ENCODE measurements at regions not wholly inside any gene's neighbourhood (a gene's known extent, or its start where the extent isn't known, plus 50 kb on each side); places are given as distances from the start of the nearest gene placed in this dataset.
"Not testable (repeated sequence)": the region's sequence is repeated elsewhere in the genome, so short reads cannot be mapped to it uniquely, and the experiment has no call there.

GRCh38 chr10:36019749-36020148, 377.7 kb upstream of the FZD8 start:
- Mint-ChIP-seq H3K27me3 (no peaks in the 10 kb centered on the region), H3K36me3 (ENCODE audit: low read depth) (no peaks in the 10 kb centered on the region), H3K4me3 (no peak overlapping the region), H3K9me3 (ENCODE audit: low read depth) (peaks cover 3% of the 10 kb centered on the region), H3K27ac (no peak overlapping the region), H3K4me1 (no peaks in the 10 kb centered on the region)
- ChIA-PET POLR2A (no interaction called here), CTCF (no interaction called here)
- ATAC-seq (no peak), DNase-seq (no peak)
- intact Hi-C loops (cut with DNase I, micrococcal nuclease), result no loop called here

GRCh38 chr10:36018996-36019395, 376.9 kb upstream of the FZD8 start:
- ATAC-seq (no peak), DNase-seq (no peak)
- no peaks in the 10 kb centered on the region for H3K4me1 Mint-ChIP-seq
- no peaks in the 10 kb centered on the region for H3K36me3 Mint-ChIP-seq (ENCODE audit: low read depth)
- peaks cover 4% of the 10 kb centered on the region for H3K9me3 Mint-ChIP-seq (ENCODE audit: low read depth)
- H3K4me3 Mint-ChIP-seq, result no peak overlapping the region
- intact Hi-C loops (cut with DNase I, micrococcal nuclease), result no loop called here
- H3K27ac Mint-ChIP-seq, result no peak overlapping the region
- no peaks in the 10 kb centered on the region for H3K27me3 Mint-ChIP-seq
- ChIA-PET POLR2A (interaction anchor here (0.6 kb wide), 1 partner anchor 668 kb away, joined by 3 read pairs; no protein-coding TSS in a partner anchor), CTCF (no interaction called here)

- DNase-seq, result no peak
- no peak overlapping the region for H3K27ac Mint-ChIP-seq
- no peaks in the 10 kb centered on the region for H3K27me3 Mint-ChIP-seq
- H3K4me3 Mint-ChIP-seq, result no peak overlapping the region
- intact Hi-C loops (cut with DNase I, micrococcal nuclease), result no loop called here
- ATAC-seq, result no peak
- no peaks in the 10 kb centered on the region for H3K4me1 Mint-ChIP-seq
- peaks cover 4% of the 10 kb centered on the region for H3K9me3 Mint-ChIP-seq (ENCODE audit: low read depth)
- ChIA-PET CTCF (no interaction called here), POLR2A (no interaction called here)
- H3K36me3 Mint-ChIP-seq (ENCODE audit: low read depth), result no peaks in the 10 kb centered on the region
Measured at GRCh38 chr10:36017137-36017536, 375.0 kb upstream of the FZD8 start.

- no peaks in the 10 kb centered on the region for H3K36me3 Mint-ChIP-seq (ENCODE audit: low read depth)
- POLR2A ChIA-PET, result no interaction called here
- CTCF ChIA-PET, result no interaction called here
- intact Hi-C loops (cut with DNase I, micrococcal nuclease), result no loop called here
- DNase-seq (no peak), ATAC-seq (no peak)
- H3K27me3 Mint-ChIP-seq, result no peaks in the 10 kb centered on the region
- no peaks in the 10 kb centered on the region for H3K4me1 Mint-ChIP-seq
- H3K9me3 Mint-ChIP-seq (ENCODE audit: low read depth), result peaks cover 2% of the 10 kb centered on the region
- no peak overlapping the region for H3K27ac Mint-ChIP-seq
- no peak overlapping the region for H3K4me3 Mint-ChIP-seq
Measured at GRCh38 chr10:36007369-36007768, 365.3 kb upstream of the FZD8 start.

- Mint-ChIP-seq H3K27ac (no peak overlapping the region), H3K27me3 (no peaks in the 10 kb centered on the region), H3K36me3 (ENCODE audit: low read depth) (no peaks in the 10 kb centered on the region), H3K9me3 (ENCODE audit: low read depth) (peaks cover 4% of the 10 kb centered on the region), H3K4me3 (no peak overlapping the region), H3K4me1 (no peaks in the 10 kb centered on the region)
- no peak for ATAC-seq
- DNase-seq, result no peak
- POLR2A ChIA-PET, result no interaction called here
- CTCF ChIA-PET, result no interaction called here
- intact Hi-C loops (cut with DNase I, micrococcal nuclease), result no loop called here
Measured at GRCh38 chr10:36003688-36004087, 361.6 kb upstream of the FZD8 start.

GRCh38 chr10:36003031-36003600, 361.0 kb upstream of the FZD8 start:
- POLR2A ChIA-PET, result interaction anchor here (0.6 kb wide), 1 partner anchor 28 kb away, joined by 3 read pairs; no protein-coding TSS in a partner anchor
- H3K9me3 Mint-ChIP-seq (ENCODE audit: low read depth), result peaks cover 4% of the 10 kb centered on the region
- H3K27ac Mint-ChIP-seq, result no peak overlapping the region
- DNase-seq, result no peak
- no peaks in the 10 kb centered on the region for H3K36me3 Mint-ChIP-seq (ENCODE audit: low read depth)
- CTCF ChIA-PET, result no interaction called here
- ATAC-seq, result no peak
- H3K4me3 Mint-ChIP-seq, result no peak overlapping the region
- H3K4me1 Mint-ChIP-seq, result no peaks in the 10 kb centered on the region
- no peaks in the 10 kb centered on the region for H3K27me3 Mint-ChIP-seq
- intact Hi-C loops (cut with DNase I, micrococcal nuclease), result no loop called here

GRCh38 chr10:36002445-36002844, 360.3 kb upstream of the FZD8 start:
- ATAC-seq, result no peak
- Mint-ChIP-seq H3K4me3 (no peak overlapping the region), H3K27me3 (no peaks in the 10 kb centered on the region), H3K4me1 (no peaks in the 10 kb centered on the region), H3K9me3 (ENCODE audit: low read depth) (peaks cover 4% of the 10 kb centered on the region), H3K36me3 (ENCODE audit: low read depth) (no peaks in the 10 kb centered on the region), H3K27ac (no peak overlapping the region)
- DNase-seq, result no peak
- CTCF ChIA-PET, result no interaction called here
- POLR2A ChIA-PET, result interaction anchor here (0.6 kb wide), 1 partner anchor 27 kb away, joined by 3 read pairs; no protein-coding TSS in a partner anchor
- intact Hi-C loops (cut with DNase I, micrococcal nuclease), result no loop called here

- intact Hi-C loops (cut with DNase I, micrococcal nuclease); H3K36me3 Mint-ChIP-seq (ENCODE audit: low read depth); CTCF ChIA-PET; H3K4me1 Mint-ChIP-seq; H3K4me3 Mint-ChIP-seq; POLR2A ChIA-PET; H3K27ac Mint-ChIP-seq; H3K27me3 Mint-ChIP-seq; ATAC-seq; H3K9me3 Mint-ChIP-seq (ENCODE audit: low read depth); DNase-seq: not testable (repeated sequence)
Measured at GRCh38 chr10:36000754-36001153, 358.7 kb upstream of the FZD8 start.

GRCh38 chr10:35998026-35998425, 355.9 kb upstream of the FZD8 start:
- no peak overlapping the region for H3K4me3 Mint-ChIP-seq
- H3K27ac Mint-ChIP-seq, result no peak overlapping the region
- H3K36me3 Mint-ChIP-seq (ENCODE audit: low read depth), result no peaks in the 10 kb centered on the region
- POLR2A ChIA-PET, result no interaction called here
- DNase-seq (no peak), ATAC-seq (no peak)
- peaks cover 2% of the 10 kb centered on the region for H3K9me3 Mint-ChIP-seq (ENCODE audit: low read depth)
- intact Hi-C loops (cut with DNase I, micrococcal nuclease), result no loop called here
- no peaks in the 10 kb centered on the region for H3K27me3 Mint-ChIP-seq
- H3K4me1 Mint-ChIP-seq, result no peaks in the 10 kb centered on the region
- CTCF ChIA-PET, result no interaction called here

- Mint-ChIP-seq H3K27ac (no peak overlapping the region), H3K36me3 (ENCODE audit: low read depth) (no peaks in the 10 kb centered on the region), H3K9me3 (ENCODE audit: low read depth) (peaks cover 3% of the 10 kb centered on the region), H3K27me3 (no peaks in the 10 kb centered on the region), H3K4me1 (no peaks in the 10 kb centered on the region), H3K4me3 (no peak overlapping the region)
- ATAC-seq (no peak), DNase-seq (no peak)
- ChIA-PET POLR2A (no interaction called here), CTCF (no interaction called here)
- intact Hi-C loops (cut with DNase I, micrococcal nuclease), result no loop called here
Measured at GRCh38 chr10:35995485-35995884, 353.4 kb upstream of the FZD8 start.

- Mint-ChIP-seq H3K36me3 (ENCODE audit: low read depth) (no peaks in the 10 kb centered on the region), H3K27ac (no peak overlapping the region), H3K27me3 (no peaks in the 10 kb centered on the region), H3K9me3 (ENCODE audit: low read depth) (peaks cover 3% of the 10 kb centered on the region), H3K4me1 (no peaks in the 10 kb centered on the region), H3K4me3 (no peak overlapping the region)
- CTCF ChIA-PET, result no interaction called here
- DNase-seq (no peak), ATAC-seq (no peak)
- POLR2A ChIA-PET, result no interaction called here
- intact Hi-C loops (cut with DNase I, micrococcal nuclease), result no loop called here
Measured at GRCh38 chr10:35993591-35994515, 351.8 kb upstream of the FZD8 start.

GRCh38 chr10:35992107-35992506, 350.0 kb upstream of the FZD8 start:
- Mint-ChIP-seq H3K27ac (no peak overlapping the region), H3K27me3 (no peaks in the 10 kb centered on the region), H3K4me3 (no peak overlapping the region), H3K9me3 (ENCODE audit: low read depth) (peaks cover 5% of the 10 kb centered on the region), H3K36me3 (ENCODE audit: low read depth) (no peaks in the 10 kb centered on the region), H3K4me1 (no peaks in the 10 kb centered on the region)
- ATAC-seq (no peak), DNase-seq (no peak)
- intact Hi-C loops (cut with DNase I, micrococcal nuclease), result no loop called here
- CTCF ChIA-PET, result interaction anchor here (0.6 kb wide), 1 partner anchor 121 kb away, joined by 3 read pairs; no protein-coding TSS in a partner anchor
- POLR2A ChIA-PET, result no interaction called here

Data from activated CD4-positive, alpha-beta T cell treated with anti-CD3 and anti-CD28 coated beads for 36 hours (primary cell).